ENCODE measurements at regions not wholly inside any gene's neighbourhood (a gene's known extent, or its start where the extent isn't known, plus 50 kb on each side); places are given as distances from the start of the nearest gene placed in this dataset.

GRCh38 chr3:67737906-67738865 is 83.8 kb upstream of the SUCLG2 start:
- no peaks in the 10 kb centered on the region for H3K9me3 ChIP-seq (ENCODE audit: low read depth)
- H3K27me3 ChIP-seq, result no peaks in the 10 kb centered on the region
- H3K27ac ChIP-seq, result no peak overlapping the region
- DNase-seq (ENCODE audit: low read depth in 1 of 2, low spot score in 1 of 2), result no peak
- TF ChIP-seq CTCF (IDR thresholded peaks at IDR 0.05; ENCODE audit: low read depth, low read length), result no peak
- no peak overlapping the region for H3K4me3 ChIP-seq
- no peaks in the 10 kb centered on the region for H3K36me3 ChIP-seq
- no peaks in the 10 kb centered on the region for H3K4me1 ChIP-seq (ENCODE audit: low read depth)

GRCh38 chr3:67737140-67737539 is 82.7 kb upstream of the SUCLG2 start:
- Histone ChIP-seq H3K27ac (no peak overlapping the region), H3K27me3 (no peaks in the 10 kb centered on the region), H3K4me1 (ENCODE audit: low read depth) (no peaks in the 10 kb centered on the region), H3K4me3 (no peak overlapping the region), H3K36me3 (no peaks in the 10 kb centered on the region), H3K9me3 (ENCODE audit: low read depth) (no peaks in the 10 kb centered on the region)
- TF ChIP-seq CTCF (IDR thresholded peaks at IDR 0.05; ENCODE audit: low read depth, low read length), result no peak
- DNase-seq (ENCODE audit: low read depth in 1 of 2, low spot score in 1 of 2), result no peak

GRCh38 chr3:67733269-67733950 is 79.0 kb upstream of the SUCLG2 start:
- no peaks in the 10 kb centered on the region for H3K4me1 ChIP-seq (ENCODE audit: low read depth)
- H3K36me3 ChIP-seq, result no peaks in the 10 kb centered on the region
- H3K27me3 ChIP-seq, result no peaks in the 10 kb centered on the region
- DNase-seq (ENCODE audit: low read depth in 1 of 2, low spot score in 1 of 2), result no peak
- no peaks in the 10 kb centered on the region for H3K9me3 ChIP-seq (ENCODE audit: low read depth)
- H3K27ac ChIP-seq, result no peak overlapping the region
- no peak overlapping the region for H3K4me3 ChIP-seq
- no peak for TF ChIP-seq CTCF (IDR thresholded peaks at IDR 0.05; ENCODE audit: low read depth, low read length)

- Histone ChIP-seq H3K4me1 (ENCODE audit: low read depth) (no peaks in the 10 kb centered on the region), H3K27ac (no peak overlapping the region), H3K4me3 (no peak overlapping the region), H3K9me3 (ENCODE audit: low read depth) (no peaks in the 10 kb centered on the region), H3K27me3 (no peaks in the 10 kb centered on the region), H3K36me3 (no peaks in the 10 kb centered on the region)
- DNase-seq (ENCODE audit: low read depth in 1 of 2, low spot score in 1 of 2), result no peak
- TF ChIP-seq CTCF (IDR thresholded peaks at IDR 0.05; ENCODE audit: low read depth, low read length), result no peak
Measured at GRCh38 chr3:67724434-67724833, 70.0 kb upstream of the SUCLG2 start.

GRCh38 chr3:67723863-67724262 is 69.5 kb upstream of the SUCLG2 start:
- no peaks in the 10 kb centered on the region for H3K4me1 ChIP-seq (ENCODE audit: low read depth)
- no peak for DNase-seq (ENCODE audit: low read depth in 1 of 2, low spot score in 1 of 2)
- no peak for TF ChIP-seq CTCF (IDR thresholded peaks at IDR 0.05; ENCODE audit: low read depth, low read length)
- no peaks in the 10 kb centered on the region for H3K36me3 ChIP-seq
- H3K9me3 ChIP-seq (ENCODE audit: low read depth), result no peaks in the 10 kb centered on the region
- H3K4me3 ChIP-seq, result no peak overlapping the region
- H3K27ac ChIP-seq, result no peak overlapping the region
- no peaks in the 10 kb centered on the region for H3K27me3 ChIP-seq
